Neural crest cell (in vitro differentiated cells): ENCODE measurements at regions not wholly inside any gene's neighbourhood (a gene's known extent, or its start where the extent isn't known, plus 50 kb on each side); places are given as distances from the start of the nearest gene placed in this dataset.

ENCODE experiments used
- DNase-seq: peaks from one replicate; pipeline ENCODE4 v3.0.0; 2021; ENCODE audit warnings: low read depth, mixed read lengths, low spot score
- H3K27ac Mint-ChIP-seq: one replicate; pipeline ENCODE4 v1.8.0; 2021; ENCODE audit warnings: mild to moderate bottlenecking, mixed read lengths; ENCODE audit not compliant: unreplicated experiment
- H3K27me3 Mint-ChIP-seq: 2 replicates; pipeline ENCODE4 v1.8.0; 2021; ENCODE audit warnings: low read depth, mild to moderate bottlenecking, mixed read lengths
- H3K36me3 Mint-ChIP-seq: 2 replicates; pipeline ENCODE4 v1.8.0; 2021; ENCODE audit warnings: low read depth, mild to moderate bottlenecking, mixed read lengths
- H3K4me1 Mint-ChIP-seq: 2 replicates; pipeline ENCODE4 v1.8.0; 2021; ENCODE audit warnings: mixed read lengths
- H3K4me3 Mint-ChIP-seq: one replicate; pipeline ENCODE4 v1.8.0; 2021; ENCODE audit warnings: mild to moderate bottlenecking, mixed read lengths
- H3K9me3 Mint-ChIP-seq: 2 replicates; pipeline ENCODE4 v1.8.0; 2021; ENCODE audit warnings: mixed read lengths
- CTCF ChIP-seq: fragments of 200-600 bp; sonication (generic); conservative IDR thresholded peaks from 2 replicates; pipeline ENCODE4 v1.5.0; 2021; ENCODE audit warnings: antibody characterized with exemption, mild to moderate bottlenecking

DNA sequence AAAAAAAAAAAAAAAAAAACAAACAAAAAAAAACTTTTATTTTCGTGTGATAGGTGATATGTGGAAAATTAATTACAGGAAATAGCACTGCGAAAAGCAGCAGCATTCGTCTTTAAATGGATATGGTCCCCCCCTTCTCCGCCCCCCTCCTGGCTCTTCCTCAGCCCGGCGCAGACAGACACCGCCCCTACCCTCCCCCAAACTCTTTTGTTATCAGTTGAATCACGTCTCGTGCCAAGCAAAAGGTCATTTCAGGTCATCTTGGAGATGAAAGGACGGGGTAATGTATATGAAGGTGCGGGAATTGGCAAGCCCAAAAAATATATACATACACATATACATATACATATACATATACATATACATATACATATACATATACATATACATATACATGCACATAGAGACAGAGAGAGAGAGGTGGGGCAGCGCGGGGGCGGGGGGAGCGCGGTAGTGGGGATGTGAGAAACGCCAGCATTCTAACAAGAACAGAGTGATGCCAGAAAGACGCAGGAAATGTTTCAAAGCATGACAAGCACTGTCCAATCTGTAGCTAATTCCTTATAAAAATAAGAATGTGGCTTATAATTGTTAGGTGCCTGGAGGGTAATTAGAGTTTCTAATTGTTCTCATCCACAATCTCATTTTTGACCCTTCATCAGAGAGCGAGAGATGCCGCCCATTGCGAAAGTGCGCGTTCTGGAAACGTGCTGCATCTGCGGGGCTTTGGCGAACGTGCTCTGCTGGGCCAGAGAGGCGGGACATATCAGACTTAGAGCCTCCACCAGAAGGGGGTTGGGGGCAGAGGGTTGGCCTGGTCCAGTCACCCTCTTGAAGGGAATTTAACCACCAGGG lies 214.5 kb upstream of the UBASH3B start:
- Mint-ChIP-seq H3K27me3 (peaks cover 3% of the 10 kb centered on the region), H3K4me1 (peaks cover 10% of the 10 kb centered on the region), H3K4me3 (no peak overlapping the region), H3K27ac (no peak overlapping the region), H3K9me3 (no peaks in the 10 kb centered on the region), H3K36me3 (no peaks in the 10 kb centered on the region)
- no peak for TF ChIP-seq CTCF
- peak; percentile 18 for DNase-seq

- H3K4me1 Mint-ChIP-seq = peaks cover 10% of the 10 kb centered on the region
- H3K27ac Mint-ChIP-seq = peak overlapping the region; percentile 92
- no peak overlapping the region for H3K4me3 Mint-ChIP-seq
- H3K9me3 Mint-ChIP-seq = no peaks in the 10 kb centered on the region
- peak; percentile 29 for DNase-seq
- H3K27me3 Mint-ChIP-seq = peaks cover 3% of the 10 kb centered on the region
- no peaks in the 10 kb centered on the region for H3K36me3 Mint-ChIP-seq
- TF ChIP-seq CTCF = no peak
Measured at GRCh38 chr11:122439866-122440810, 215.4 kb upstream of the UBASH3B start.

- Mint-ChIP-seq H3K27ac (no peak overlapping the region), H3K4me3 (no peak overlapping the region), H3K4me1 (peaks cover 10% of the 10 kb centered on the region), H3K9me3 (no peaks in the 10 kb centered on the region), H3K36me3 (no peaks in the 10 kb centered on the region), H3K27me3 (peaks cover 3% of the 10 kb centered on the region)
- TF ChIP-seq CTCF = no peak
- no peak for DNase-seq
Measured at GRCh38 chr11:122436188-122436555, 219.3 kb upstream of the UBASH3B start.

DNA sequence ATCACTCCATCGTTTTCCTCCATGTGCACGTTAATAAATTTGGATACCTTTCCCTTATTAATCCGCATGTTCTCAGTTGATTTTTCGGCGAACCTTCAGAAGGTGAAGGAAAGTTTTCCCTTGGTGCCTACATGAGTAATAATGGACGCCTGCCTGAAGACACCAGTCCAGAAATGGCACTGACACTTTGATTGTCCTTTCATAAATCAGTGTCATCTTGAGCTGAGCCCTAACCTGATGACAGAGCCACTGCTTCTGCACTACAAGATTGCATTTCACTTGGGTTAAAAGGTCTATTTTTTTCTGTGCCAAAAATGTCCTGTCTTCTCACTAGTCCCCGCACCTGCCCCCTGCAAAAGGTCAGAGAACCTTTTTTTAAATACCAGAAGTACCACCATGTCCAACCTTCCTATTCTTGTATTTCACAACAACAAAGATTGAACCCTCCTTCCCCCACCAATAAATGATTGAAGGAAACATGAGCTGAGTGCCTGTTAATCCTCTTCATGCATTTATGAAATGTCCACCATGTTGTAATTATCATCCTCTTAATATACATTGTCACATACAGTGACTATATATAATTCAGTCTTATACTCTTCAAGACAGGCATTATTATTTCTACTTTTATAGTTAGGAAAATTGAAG lies 219.9 kb upstream of the UBASH3B start:
- H3K4me3 Mint-ChIP-seq = no peak overlapping the region
- TF ChIP-seq CTCF = no peak
- DNase-seq = no peak
- peaks cover 3% of the 10 kb centered on the region for H3K27me3 Mint-ChIP-seq
- H3K9me3 Mint-ChIP-seq = no peaks in the 10 kb centered on the region
- no peaks in the 10 kb centered on the region for H3K36me3 Mint-ChIP-seq
- H3K27ac Mint-ChIP-seq = no peak overlapping the region
- H3K4me1 Mint-ChIP-seq = peaks cover 10% of the 10 kb centered on the region

DNA sequence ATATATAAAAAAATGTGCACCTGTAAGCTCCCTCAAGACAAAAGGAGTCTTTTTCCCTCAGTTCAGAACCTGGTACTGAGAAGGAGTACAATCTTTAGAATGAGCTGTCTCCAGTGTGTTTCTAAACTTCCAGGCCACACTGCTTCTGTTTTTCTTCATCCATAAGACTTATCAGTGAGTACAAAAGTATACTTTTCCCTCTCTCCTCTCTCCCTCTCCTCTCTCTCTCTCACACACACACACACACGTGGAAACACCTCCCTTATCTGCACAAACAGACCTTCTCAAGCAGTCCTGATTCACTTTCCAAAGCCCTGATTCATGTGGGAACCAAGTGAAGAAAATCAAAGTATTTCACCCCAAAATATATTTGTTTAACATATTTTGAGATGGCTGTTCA lies 220.7 kb upstream of the UBASH3B start:
- peaks cover 4% of the 10 kb centered on the region for H3K4me1 Mint-ChIP-seq
- no peak for DNase-seq
- H3K4me3 Mint-ChIP-seq = no peak overlapping the region
- H3K27ac Mint-ChIP-seq = no peak overlapping the region
- no peaks in the 10 kb centered on the region for H3K36me3 Mint-ChIP-seq
- TF ChIP-seq CTCF = no peak
- H3K9me3 Mint-ChIP-seq = no peaks in the 10 kb centered on the region
- H3K27me3 Mint-ChIP-seq = peaks cover 2% of the 10 kb centered on the region
